Lung microvascular endothelial cell (primary cell): ENCODE measurements at regions not wholly inside any gene's neighbourhood (a gene's known extent, or its start where the extent isn't known, plus 50 kb on each side); places are given as distances from the start of the nearest gene placed in this dataset.

ENCODE experiments used
- DNase-seq, 2 donors: peaks; one replicate each; pipeline versions ENCODE4 v3.0.0 to v3.0.0-alpha.2; 2010; ENCODE audit warnings: low read depth in 2 of 2

DNA sequence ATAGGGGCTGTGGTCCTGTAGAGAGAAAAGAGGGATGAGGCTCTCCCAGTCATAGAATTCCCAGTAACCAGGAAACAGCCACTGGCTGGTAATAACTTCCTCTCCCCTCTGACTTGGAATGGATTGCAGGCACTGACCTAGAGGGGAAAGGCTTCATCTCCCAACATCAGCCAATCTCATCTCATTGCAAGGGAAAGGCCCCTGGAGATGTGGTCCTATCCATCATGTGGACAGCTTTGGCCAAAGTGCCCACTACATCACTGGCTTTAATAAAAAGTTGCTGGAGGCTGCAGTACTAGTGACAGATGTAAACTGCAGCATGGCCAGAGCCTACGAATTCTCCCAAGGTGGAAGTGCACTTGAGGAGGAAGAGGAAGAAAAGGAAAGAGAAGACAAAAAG, 820.5 kb upstream of the CELF4 start:
- no peak for DNase-seq

DNA sequence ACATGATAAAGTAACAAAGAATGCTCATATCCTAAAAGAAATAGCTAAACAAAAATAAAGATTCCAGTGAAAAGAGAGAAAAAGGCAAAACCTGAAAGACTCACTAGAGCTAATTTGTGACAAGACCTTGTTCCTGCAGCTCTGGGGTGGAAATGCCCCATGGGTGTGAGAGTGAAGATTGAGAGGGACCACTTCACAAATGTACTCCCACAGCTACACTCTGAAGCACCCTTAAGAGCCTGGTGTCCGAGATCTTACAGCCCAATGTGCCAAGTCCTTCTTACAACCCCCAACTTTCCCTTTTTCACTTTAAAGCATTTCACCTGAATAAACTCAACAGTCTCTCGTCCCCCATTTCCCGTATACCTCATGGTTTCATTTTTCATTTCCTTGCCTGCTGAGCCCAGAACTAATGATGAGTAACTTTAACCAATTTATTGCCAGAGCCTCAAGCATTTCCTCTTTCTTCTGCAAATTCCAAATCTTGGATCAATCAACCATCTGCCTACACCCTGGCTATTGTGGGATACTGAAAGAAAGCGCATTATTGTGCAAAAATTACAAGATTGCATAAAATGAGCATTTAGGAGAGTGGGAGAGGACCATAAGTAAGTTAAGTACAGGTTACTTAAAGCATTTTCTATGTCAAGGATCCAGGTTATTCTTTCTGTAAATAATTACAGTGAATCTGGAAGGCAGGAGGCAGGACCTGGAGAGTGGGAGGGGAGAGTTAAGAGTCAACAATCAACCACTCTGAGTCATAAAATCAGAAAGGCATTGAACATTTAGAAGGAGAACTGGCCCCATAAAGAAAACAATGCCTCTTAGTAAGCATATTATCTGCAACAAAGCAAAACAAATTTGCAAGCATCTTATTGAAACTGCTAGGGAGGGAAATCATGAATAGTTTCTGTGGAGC, 804.4 kb upstream of the CELF4 start:
- DNase-seq = no peak

DNA sequence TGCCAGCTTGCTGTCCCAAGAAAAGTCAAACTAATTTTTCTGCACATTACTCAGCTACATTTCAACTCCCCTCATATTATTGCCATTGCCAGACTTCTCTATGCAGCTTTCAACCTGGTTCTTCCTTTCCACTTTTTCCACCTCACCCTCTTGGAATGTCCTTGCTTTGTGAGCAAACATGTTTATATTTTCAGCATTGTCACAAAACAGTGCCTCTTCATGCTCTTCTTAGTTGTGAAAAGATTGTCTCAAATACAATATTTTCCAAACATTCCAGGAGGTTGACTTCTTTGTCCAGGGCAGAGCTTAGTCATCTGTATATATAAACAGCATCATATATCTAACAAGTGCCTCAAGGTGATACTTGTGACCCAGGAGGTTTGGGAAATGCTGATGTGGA, 803.3 kb upstream of the CELF4 start:
- DNase-seq = no peak

DNA sequence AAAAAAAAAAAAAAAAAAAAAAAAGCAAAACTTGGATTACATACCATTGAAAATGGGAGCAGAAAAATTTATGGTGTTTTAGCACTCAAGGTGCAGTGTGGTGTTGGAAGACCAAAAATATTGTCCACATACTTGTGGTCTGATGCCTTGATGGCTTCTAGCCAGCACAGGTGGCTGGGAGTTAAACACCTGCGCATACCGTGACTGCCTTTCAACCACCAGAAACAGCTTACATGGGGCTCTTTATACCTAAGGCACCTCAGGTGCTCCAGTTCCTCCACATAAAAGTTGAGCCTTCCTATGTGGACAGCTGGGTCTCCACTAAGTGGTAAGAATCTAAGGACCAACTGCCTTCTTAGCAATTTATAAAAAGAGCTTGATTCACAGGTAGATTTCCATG, 802.6 kb upstream of the CELF4 start:
- no peak for DNase-seq

DNA sequence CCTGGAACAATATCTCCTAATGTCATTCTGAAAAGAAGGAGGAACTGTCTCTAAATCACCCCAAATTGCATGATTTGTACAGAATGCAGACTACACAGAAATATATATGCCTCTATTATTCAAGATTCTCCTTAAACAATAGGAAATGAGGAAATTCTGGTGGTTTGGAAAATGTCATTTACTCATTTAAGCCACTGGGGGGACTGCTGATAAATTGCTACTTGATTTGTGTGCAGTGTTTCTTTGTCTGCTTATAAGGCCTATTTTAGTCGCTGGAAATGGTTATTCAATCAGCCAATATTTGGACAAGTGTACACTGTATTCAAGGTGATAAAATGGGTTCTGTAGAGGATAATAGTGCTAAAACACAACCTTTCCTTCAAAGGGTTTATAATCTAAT, 801.9 kb upstream of the CELF4 start:
- no peak for DNase-seq

DNA sequence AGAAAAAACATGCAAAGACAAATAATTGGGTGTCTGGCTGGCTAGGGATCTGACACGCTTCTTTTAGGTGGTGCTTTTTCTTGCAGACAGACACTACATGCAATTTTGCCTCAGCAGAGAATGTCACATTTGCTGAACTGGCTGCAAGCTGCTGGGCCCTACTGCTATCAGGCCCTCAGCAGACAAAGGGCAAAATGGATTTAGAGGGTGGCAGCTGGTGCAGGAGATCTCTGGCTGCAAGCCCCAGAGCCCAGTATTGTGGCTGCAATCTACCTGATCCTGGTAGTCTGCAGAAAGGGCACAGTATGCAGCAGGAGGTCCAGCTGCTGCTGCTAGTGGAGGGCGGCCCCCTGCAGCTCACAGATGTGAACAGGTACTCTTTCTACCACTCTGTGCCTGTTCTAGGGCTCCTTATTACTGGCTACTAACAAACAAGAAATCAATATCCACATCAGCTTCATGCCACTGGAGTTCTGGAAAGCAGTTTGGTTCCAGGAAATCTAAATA, 796.7 kb upstream of the CELF4 start:
- DNase-seq = no peak

DNA sequence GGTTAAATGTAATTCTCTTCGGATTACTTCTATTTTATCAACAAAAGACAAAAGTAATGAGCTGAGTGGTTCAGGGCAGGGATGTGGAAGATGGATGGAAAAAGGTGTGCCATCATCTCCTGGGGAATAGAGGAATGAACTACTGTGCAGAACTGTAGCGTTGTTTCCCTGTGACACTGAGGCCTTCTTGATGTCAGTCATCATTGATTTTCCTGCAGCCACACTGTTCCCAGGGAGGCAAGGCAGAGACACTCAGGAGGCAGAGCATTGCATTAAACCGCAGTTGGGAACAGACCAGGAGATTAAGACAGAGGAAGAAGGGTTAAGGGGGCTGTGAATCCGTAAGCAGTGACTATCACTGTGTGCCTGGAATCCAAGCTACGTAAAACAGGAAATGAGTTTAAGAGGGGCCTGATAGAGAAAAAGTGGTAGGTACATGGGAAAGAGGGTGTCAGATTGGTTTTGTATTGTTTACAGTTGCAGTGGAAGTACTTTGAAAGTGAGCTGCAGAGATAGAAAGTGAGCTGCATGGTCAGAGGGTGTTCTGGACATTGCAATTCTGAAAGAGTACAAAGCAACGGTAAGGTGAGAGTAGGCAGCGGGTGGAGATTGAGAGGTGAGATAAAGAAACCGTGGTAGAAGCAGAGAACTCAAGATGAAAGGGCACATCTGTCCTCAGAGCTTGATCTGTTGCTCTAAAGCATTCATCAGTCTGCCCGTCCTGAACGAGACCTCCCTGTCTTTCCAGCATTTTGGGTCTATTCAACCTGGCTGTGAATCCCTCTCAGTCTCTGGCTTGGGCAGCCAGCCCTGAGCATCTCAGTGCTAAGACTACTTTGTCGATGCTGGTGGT, 793.4 kb upstream of the CELF4 start:
- no peak for DNase-seq

DNA sequence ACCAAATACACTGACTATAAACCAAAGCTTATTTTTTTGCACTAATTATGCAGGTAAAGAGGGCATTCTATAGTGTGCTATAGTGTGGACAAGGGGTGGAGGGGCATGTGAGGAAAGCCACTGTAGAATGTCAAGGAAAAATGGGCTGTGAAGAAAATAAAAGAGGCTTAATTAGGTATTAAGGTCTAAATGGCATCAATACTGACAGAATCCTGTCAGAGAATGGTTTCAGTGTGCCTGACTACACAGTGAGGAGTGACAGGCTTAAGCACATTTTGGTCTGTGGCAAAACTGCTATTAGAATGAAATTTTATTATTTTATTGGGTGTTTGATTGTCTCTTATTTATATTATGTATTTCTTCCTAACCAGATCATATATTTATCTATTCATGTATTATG, 787.6 kb upstream of the CELF4 start:
- no peak for DNase-seq

DNA sequence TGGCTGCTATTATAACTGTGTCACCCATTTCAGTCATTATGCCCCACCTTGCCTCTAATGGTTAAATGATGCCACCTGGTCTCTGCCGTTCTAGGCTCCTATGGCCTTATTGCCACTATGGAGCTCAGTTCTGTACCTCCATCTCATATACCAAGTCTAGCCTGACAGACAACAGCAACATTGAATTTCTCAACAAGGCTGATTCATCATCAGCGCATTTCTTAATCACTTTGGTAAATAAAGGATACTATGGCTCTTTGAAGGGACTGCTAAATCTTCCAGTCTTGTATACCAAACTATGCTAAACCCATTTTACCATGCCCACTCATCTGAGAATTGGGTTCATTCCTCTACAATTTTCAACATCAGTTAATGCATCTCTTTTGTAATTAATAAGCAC, 784.5 kb upstream of the CELF4 start:
- no peak for DNase-seq

DNA sequence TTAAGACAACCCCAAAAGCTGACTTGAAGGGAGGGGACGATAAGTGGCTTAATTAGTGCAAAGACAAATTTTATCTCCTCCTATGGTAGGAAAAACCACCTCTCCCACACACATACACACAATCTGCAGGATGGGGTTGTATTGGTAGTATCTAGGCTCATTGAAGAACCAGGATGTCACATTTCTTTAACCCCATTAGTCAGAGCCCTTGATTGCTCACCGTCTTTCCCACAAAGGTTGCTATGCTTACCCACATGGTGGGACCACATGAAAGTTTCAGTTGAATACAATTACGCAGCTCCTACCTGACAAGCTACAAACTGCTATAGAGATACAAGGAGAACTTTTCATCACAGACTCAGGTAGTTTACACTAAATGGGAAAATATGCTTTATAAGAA, 765.0 kb upstream of the CELF4 start:
- DNase-seq = no peak

DNA sequence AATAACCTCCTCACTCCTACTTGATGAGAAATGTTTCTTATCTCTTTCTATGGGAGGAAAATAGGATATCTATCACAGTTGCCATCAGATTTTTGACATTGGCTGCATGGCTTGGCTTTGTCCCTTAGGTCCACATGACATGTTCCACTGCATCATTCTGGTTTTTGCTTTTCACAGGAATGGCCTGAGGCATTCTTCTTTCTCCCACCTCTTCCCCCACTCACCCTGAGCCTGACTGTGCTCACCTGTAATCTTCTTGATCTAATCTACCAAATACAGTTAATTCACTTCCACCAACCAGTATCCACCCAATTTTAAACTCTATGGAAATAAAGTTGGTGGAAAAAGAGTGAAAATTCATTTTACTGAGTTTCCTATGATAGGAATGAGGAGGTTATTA, 763.5 kb upstream of the CELF4 start:
- DNase-seq = no peak

DNA sequence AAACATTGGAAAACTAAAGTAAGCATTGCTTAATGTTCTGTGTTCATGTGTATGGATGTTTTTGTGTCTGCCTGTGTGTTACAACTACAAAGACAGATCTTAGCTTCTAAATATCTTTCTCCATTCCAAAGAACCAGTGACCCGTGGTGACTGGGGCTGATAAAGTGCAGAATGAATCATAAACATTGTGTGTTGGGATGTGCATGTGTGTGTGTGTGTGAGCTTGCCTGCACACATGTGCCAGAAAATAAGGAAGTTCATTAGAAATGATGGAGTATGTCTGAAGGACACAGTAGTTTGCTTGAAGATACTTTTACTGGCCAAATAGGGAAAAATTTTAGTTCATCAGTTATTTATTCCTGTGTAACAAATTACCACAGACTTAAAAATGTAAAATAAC, 756.6 kb upstream of the CELF4 start:
- DNase-seq = no peak

DNA sequence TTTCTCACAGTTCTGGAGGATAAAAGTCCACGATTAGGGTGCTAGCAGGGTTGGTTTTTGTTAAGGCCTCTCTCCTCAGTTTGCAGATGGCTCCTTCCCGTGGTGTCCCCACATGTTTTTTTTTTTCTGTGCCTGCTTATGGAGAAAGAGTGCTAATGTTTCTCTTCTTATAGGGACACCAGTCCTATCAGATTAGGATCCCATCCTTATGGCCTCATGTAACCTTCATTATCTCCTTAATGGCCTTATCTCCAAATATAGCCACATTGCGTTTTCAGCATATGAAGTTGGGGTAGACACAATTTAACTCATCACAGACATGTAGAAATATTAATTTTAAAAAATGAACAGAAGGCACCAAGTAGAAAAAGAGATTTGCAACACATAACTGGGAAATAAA, 755.7 kb upstream of the CELF4 start:
- no peak for DNase-seq

DNA sequence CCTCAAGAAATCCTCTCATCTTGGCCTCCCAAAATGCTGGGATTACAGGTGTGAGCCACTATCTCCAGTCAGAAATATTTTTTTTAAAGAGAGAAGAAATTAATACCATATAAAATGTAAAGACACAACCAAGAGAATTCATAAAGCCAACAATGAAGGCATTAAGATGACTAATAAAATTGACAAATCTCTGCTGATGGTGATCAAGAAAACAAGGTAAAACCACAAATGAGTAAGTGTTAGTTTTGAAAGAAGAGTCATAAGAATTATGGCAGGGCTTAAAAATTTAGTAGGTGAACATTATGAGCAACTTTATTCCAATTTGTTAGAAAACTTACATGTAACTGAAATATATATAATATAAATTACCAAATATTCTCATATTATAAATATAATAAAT, 752.8 kb upstream of the CELF4 start:
- no peak for DNase-seq

DNA sequence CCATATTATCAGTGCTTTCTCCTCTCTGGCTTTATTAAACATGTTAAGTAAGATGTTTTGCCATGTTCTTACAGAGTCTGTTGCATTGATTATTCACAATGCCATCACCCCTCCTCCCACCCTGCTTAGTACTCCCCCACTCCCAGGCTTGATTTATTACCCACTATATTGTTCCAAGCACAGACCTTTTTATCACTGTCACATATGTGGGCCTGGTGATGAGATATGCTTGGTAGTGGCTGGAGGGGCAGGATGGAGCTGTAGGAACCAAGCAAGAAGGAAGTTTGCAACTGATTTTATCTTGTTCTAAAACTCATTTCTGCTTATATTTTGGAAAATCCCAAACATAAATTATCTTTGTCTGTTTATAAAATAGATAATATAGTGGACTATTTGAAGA, 748.2 kb upstream of the CELF4 start:
- DNase-seq = no peak

DNA sequence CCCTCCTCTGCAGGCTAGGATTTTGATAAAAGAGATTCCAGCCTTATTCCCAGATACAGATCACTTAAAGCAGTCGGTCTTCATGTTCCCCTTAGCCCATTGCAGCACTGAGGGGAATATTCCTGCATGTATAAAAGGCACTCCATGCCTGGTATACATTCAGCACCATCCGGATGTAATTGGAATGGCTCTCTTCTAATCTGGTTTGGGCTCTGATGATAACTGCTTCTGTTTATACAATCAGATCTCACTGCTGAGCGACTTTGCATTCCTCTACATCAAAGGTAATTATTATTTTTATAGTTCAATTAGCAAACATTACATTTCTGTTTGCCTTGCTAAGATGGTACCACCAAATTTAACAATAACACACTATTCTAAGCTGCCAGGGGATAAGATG, 746.9 kb upstream of the CELF4 start:
- no peak for DNase-seq

DNA sequence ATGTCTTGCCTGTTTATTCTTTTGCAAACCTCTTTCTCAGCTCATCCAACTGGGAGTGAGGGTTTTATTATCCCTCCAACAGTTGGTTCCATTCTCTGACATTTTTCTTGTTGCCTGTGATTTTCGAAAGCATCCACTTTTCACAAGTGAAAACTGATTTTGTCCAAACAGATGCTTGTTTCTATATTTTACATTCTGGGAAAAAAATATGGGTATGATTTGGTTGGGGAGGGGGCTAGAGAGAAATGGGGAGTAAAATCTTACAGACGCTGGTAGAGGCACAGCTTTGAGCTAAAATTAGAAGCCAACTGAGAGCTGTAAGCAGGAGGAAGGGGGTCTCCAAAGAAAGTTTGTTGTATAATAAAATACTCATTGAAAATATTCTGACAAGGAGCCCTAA, 745.3 kb upstream of the CELF4 start:
- DNase-seq = no peak

DNA sequence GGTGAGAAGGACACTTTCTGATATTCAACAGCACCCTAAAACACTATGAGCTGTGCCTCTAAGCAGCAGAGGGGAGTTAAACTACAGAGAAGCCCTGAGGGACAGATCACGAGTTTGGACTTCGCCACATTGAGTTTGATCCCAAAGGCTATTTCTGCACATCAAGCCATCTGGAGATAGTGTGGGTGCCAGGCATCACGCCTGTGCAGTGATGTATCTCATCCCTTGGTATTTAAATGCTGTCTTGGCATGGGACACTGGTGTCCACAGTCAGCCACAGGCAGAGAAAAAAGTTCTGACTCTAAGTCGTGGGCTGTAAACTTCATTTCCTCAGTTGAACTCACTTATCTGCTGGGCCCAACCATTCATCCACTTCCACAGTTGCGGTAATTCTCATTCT, 742.3 kb upstream of the CELF4 start:
- DNase-seq = no peak

DNA sequence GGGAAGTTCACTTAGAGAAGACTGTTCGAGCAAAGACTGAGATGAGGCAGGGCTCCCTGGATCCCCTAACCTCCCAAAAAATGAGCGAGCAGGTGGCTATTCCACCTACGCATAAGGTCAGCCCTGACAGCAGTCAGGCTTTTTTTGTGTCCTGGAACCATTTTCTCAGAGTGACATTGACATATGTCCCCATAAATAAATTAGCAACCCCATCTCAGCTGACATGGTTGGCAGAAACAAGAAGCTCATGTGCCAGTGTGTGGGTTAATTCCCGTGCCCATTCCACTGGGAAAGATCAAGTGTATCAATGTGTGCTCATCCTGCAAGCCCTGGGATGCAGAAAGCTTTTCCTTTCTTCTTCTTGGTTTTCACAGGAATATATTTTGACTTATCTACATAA, 740.4 kb upstream of the CELF4 start:
- no peak for DNase-seq

DNA sequence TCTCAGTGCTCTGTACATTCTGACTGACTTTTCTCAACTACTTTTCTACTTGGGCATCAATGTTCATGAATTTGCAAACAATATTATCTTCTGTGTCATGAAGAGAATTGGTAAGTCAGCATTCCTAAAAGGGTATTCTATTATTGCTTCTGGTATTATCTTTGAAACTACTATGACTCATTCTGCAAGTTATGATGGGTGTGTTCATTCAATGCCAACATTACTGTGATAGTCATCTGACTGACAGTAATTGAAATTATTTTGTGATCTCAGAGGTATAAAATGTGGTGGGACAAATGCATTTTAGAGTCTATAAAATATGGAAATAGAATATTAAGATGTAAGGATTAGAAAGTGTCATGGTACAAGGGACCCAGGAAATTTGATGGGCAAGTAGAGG, 736.0 kb upstream of the CELF4 start:
- no peak for DNase-seq

DNA sequence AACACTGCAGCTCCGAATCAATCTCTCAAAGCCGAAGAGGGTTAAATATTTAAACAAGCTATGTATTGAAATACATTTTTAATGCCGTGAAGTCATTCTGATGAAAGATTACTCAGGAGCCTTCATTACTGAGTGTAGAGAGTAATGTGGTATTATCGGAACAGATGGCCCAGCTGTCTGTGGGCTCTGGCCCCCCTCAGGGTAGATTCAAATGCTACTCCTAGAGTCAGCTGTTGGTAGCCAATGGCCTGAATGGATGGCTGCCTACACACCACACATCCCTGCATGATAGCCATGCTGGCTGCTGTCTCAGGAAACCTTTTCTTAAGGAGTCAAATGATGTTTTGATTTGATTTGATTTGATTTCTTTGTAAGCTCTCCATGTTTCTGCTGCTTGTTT, 732.3 kb upstream of the CELF4 start:
- DNase-seq = no peak

DNA sequence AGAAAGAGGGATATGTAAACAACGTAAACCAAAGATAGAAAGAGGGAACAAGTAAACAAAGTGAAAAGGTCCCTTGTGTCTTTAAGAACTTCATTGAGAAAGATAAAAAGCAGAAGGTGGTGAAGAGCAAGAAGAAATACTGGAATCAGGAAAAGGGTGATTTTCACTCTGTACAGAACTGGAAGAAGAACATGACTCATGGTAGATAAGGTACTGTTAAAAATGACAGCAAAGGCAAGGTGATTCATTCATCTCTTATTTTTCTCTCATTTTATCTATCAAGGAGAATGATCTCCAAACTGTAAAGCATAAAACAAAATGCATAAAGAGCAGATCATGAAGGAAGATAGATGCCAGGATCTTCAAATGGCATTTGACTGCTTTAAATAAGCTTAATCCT, 724.6 kb upstream of the CELF4 start:
- no peak for DNase-seq

DNA sequence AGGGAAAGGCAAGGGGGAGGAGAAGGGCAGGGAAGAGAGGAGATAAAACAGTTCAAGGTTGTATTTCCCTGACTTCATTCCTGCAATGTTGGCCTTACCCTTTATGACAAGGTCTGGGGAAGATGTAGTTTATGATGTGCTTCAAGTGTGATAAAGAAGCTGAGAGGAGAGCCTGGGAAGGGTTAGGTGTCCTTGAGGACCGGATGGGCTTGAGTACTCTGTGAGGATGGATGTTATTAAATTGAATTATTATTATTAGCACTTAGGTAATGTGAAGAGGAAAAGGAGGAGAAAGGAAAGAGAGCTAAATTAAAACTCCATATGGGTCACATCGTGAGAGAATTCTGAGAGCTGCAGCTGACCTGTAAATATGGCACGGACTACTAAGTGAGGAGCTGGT, 719.4 kb upstream of the CELF4 start:
- no peak for DNase-seq
